HG03520 (cell line): ENCODE measurements at regions not wholly inside any gene's neighbourhood (a gene's known extent, or its start where the extent isn't known, plus 50 kb on each side); places are given as distances from the start of the nearest gene placed in this dataset.
"Not testable (repeated sequence)": the region's sequence is repeated elsewhere in the genome, so short reads cannot be mapped to it uniquely, and the experiment has no call there.

Source experiments
- ATAC-seq: cut with Tn5 transposase; IDR thresholded peaks from one replicate; pipeline ENCODE4 v1.9.1; 2021; ENCODE audit warnings: mild to moderate bottlenecking, moderate library complexity; ENCODE audit not compliant: unreplicated experiment

DNA sequence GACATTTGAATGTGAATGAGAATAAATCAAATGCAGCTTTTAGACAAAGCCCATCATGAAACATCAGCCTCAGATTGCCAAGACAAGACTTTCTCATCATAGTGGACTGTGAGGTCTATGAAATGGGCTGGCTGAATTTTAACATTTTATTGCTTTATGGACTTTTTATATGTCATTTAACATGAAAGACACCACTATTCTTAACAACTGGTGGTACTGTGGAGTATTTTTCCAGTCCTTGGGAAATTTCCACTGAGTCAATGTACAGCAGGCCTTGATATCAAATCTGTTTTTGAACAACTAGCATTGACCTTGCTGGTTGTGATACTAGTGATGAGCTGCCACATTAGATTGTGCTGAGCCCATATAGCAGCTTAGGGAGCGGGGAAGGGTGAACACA, 326.6 kb upstream of the CITED2 start:
- ATAC-seq, result no peak

DNA sequence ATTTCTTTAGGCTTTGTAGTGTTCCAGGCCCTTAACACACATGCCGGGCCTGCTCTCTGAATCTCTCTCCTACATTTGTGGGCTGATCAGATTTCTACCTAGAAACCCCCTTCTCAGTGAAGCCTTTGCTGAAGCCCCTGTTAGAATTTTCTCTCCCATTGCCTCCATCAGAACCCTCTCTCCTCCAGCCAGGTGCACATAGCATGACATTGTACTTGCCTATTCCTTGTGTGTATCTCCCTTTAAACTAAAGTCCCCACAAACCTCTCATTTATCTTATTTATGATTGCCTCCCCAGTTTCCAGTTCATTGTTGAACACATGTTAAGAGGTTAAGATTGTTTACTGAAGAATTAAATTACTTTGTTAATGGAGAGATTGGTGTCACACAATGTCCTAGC, 325.5 kb upstream of the CITED2 start:
- ATAC-seq, result no peak

DNA sequence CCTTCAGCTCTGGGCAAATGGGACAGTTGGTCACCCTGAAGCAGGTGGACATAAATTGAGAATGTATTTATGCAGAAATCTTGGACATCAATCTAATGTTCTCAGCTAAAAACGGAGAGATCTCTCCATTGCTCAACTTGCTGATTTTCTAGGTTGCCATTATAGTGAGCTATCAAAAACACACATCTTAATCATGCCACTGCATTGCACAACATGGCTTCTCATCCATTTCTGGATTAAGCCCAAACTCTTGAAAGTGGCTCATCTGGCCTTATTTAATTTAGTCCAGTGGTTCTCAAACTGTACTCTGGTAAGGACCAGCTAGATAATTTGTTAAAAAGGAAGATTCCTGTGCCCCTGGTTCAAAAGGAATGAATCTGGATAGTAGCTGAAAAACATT, 324.9 kb upstream of the CITED2 start:
- no peak for ATAC-seq

DNA sequence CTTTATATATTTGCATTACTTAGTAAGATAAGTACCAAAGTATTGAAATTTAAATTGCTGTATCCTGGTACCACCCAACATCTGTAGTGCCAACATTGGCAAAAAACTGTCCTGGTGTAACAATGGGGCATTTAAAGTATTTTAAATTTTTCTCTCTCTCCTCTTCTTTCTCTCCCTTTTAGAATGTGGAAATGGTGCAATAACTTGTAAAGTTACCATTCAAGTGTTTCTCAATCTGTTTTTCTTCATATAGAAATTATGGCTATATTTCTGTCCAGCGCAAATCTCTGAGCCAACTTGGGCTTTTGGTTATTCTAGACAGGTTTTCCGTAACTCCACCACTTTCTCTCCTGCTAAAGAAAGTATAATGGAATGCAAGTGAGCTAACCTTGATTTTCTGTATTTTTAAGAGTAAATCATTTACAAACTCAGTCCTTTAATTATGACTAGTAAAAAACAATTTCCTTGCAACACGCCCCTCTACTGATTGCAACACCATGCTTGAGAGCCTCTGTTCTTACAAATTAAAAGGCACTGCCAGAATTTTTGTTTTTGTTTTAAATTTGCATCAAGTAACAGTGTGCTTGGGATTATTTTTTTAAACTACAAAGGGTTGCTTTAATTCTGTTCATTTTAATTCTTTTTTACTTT, 324.2 kb upstream of the CITED2 start:
- no peak for ATAC-seq

DNA sequence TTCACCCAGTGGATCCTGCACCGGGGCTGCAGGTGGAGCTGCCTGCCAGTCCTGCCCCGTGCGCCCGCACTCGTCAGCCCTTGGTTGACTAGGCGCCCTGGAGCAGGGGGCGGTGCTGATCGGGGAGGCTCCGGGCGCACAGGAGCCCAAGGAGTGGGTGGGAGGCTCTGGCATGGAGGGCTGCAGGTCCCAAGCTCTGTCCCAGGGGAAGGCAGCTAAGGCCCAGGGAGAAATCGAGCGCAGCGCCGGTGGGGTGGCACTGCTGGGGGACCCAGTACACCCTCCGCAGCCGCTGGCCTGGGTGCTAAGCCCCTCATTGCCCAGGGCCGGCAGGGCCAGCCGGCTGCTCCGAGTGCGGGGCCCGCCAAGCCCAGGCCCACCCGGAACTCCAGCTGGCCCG, 323.4 kb upstream of the CITED2 start:
- ATAC-seq, result not testable (repeated sequence)

DNA sequence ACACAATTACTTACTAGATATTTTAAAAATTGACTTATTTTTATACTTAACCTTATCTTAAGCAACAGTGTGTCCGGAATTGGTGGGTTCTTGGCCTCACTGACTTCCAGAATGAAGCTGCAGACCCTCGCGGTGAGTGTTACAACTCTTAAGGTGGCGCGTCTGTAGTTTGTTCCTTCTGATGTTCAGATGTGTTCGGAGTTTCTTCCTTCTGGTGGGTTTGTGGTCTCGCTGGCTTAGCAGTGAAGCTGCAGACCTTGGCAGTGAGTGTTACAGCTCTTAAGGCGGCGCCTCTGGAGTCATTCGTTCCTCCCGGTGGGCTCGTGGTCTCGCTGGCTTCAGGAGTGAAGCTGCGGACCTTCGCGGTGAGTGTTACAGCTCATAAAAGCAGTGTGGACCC, 322.5 kb upstream of the CITED2 start:
- ATAC-seq, result not testable (repeated sequence)

DNA sequence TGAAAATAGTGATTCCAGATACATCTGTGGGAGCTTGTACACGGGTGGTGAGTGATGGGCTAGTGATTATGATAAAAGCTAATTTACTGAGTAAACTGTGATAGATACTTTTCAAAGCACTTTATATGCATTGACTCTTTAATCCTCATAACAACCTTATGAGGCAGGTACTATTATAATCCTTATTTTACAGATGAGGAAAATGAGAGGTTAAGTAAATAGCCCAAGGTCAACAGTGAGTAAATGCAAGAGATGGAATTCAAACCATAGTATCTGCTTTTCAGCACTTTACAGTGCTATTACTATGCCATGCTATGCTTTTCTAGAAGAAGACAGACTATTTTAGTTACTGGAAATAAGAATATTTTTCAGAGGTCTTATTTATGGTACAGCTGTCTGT, 320.9 kb upstream of the CITED2 start:
- ATAC-seq, result no peak

DNA sequence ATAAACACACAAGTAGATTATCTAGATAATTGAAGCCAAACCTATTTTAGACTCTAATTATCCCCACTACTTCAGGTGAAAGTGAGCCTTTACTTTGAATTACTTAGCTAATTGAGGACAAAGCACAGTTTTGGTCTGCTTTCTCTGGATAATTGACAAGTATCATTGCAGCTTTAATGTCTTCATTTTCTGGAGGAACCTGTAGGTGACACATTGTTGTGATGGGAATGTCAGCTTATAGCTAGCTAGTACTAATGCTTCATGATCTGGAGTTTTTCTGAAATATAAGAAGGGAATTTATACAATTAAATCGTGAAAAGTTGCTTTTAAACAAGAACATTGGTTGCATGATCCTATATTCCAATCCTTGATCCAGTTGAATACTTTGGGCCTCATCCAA, 319.3 kb upstream of the CITED2 start:
- ATAC-seq, result no peak

DNA sequence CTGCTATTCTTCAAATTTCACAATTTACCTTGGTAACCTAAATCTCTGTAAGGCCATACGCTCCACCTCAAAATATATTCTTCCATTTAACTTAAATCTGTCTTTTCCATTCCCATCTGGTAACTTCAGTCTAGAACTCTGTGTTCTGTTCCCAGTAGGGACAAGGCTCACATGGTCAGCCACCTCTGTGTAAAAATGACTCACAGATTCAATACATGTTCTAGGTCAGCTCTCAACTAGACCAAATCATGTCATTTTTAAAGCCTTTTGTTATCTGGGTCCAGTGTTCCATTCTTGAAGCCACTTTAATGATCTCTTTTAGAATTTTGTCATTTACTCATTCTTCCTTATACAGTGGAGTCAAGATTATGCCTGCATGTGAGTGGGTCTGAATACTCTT, 315.6 kb upstream of the CITED2 start:
- no peak for ATAC-seq

DNA sequence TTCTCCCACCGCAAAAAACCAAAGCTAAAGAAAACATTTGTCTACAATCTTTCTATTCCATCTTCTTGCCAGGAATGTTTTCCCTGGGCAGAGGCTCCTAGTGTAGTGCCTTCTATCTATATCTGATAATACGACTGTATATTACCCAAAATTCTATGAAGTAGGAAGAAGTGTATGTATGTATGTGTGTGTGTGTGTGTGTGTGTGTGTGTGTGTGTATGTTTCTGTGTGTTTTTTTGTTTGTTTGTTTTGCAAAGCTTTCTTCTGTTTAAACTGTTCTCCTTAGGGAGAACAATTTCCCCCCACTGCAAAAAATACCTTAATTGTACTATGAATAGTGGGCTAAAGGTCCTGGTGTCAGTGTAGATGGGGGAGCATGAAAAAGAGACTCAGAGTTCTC, 312.6 kb upstream of the CITED2 start:
- ATAC-seq, result no peak

DNA sequence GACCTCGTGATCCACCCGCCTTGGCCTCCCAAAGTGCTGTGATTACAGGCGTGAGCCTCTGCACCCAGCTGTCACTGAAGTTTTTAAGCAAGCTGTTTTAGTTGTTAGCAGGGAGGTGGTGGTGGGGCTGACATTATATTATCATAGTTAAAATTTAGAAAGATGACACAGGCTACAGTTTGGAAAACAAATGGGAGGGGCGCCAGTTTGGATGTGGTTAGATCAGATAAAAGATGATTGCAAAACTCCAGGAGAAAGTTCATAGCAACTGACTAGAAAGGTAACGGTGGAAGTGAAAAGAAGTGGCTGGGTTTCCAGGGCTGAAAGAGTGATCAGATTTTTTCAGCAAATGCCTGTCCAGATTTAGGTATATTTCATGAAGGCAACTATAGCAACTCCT, 311.9 kb upstream of the CITED2 start:
- no peak for ATAC-seq

DNA sequence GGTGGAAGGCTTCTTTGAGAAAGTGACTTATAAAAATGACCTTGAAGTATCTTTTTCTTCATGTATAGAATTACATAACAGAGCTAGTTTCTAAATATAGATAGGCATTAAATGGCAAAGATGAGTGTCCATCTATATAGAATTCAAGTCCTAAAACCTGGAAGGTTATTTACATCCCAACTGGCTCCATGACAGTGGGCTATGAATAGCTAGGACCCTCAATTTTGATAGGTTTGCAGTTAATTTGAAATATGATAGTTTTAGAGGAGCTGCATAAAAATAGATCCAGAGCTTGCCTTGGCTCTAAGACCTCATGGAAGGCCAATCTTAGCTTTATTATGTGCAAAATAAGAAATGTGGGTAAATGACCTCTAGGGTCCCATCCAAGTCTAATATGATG, 310.6 kb upstream of the CITED2 start:
- ATAC-seq, result no peak

DNA sequence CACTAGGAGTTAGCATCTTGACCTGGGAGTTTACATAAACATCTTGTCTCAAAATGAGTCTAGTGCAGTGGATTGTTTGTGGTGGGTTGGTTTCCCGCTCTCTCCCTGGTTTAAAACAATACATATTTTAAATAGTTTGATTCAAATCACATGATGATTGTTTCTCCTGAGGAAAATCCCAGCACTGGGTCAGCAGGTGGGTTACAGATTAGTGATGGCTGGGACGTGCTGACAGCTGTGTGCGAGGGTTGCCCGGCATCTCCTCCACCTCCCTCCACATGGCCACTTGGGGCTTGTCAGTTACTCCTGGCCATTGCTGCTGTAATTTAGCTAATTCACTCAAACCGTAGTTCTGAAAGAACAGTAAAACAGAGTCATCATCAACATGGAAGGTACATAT, 306.4 kb upstream of the CITED2 start:
- no peak for ATAC-seq

DNA sequence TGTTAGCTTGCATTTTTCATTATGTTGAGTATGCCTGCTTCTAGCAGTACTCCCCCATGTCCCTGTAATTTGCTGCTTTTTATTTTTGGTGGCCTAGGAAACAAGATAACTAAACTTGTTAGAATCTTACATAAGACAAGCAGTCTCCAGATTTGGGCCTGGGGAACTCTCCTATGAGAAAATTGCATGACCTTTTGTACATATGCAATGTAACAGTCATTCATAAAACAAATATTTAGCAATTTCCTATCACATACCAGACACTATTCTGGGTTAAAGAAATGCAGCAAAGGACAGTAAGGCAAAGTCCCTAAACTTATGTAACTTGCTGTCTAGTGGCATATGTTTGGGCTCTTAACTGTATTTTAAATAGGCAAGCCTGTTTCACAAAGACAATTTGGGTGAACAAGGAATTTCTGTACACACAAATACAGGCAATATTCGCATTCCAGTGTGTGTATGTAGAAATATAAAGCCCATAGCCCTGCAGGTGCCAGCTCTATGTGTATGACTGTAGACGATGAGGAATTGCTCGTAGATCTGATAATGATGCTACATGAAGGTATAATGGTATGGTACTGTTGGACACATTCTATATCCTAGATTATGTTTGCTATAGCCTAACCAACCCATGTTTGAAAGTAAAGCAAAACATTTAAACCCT, 305.2 kb upstream of the CITED2 start:
- ATAC-seq, result no peak

DNA sequence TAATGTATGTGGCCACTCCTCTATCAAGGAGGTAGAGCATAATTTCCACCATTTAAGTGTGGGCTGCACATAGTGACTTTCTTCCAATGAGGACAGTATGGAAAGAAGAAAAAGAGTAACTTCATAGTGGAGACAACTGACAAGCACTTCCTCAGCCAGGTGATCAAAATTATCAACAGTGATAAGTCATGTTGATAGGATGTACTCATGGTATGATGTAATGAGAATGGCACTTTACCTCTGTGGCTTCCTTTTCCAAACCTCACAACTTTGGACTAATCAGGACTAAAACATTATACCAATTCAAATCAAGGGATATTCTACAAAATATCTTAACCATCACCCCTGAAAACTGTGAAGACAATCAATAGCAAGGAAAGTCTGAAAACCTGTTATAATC, 302.3 kb upstream of the CITED2 start:
- no peak for ATAC-seq

DNA sequence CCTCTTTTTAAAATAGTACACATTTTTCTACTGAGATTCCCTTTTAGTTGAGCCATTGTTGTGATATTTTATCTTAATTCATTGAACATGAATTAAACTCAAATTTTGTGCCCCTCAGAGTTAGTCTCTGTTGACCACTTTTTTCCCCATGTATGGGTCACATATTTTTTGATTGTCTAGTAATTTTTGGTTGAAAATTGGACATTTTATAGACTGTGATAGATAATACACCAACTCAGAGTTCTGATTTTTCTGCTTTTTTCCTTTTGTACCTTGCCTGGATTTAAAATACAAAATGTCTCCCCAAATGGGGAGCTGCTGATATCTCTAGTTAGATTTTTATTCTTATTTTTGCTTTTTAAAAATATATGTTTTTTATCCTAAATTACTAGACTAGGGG, 291.8 kb upstream of the CITED2 start:
- no peak for ATAC-seq

DNA sequence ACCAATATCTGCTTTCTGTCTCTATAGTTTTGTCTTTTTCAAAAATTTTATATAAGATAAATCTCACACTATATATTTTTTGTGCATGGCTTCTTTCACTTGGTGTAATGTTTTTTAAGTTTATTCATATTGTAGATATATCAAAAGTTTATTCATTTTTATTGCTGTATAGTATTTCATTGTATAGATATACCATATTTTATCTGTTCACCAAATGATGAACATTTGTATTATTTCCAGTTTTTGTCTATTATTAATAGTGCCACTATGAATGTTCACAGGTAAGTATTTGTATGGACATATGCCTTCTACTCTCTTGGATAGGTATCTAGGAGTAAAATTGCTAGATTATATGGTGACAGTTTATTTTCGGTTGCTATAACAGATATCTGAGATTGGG, 289.5 kb upstream of the CITED2 start:
- ATAC-seq, result no peak

DNA sequence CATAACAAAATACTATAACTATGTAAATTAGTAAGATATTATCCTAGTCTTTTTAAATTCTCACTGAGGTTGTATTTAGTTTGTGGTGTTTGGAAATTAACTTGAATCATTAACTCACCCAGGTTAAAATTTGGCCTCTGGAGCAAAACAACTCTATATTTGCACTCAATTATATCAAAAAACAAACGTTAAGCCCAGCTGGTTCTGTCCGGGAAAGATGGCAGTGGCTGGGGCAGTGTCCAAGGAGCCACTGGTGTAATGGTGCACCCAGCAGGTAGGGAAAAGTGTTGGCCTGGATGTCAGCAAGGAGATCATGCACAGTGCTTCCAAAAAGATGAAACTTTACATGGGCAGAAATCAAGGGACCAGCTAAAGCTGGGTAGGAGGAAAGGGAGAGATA, 285.3 kb upstream of the CITED2 start:
- ATAC-seq, result no peak

DNA sequence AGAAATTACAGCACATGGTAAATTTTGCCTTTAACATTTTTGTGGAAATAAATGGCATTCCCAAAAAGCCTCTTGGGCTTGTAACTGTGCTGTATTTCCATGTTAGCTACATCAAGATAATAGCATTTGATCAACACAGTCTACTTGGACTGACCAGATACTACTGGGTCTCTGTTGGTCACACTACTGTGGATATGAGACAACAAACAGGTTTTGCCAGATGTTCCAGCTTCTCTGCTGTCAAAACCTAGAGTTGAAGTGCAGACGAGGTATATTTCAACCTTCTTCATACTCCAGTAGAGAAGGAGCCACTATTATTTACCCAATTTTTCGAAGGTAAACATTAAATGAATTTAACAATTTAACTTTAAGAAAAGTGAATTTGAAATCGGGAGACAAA, 284.7 kb upstream of the CITED2 start:
- no peak for ATAC-seq

DNA sequence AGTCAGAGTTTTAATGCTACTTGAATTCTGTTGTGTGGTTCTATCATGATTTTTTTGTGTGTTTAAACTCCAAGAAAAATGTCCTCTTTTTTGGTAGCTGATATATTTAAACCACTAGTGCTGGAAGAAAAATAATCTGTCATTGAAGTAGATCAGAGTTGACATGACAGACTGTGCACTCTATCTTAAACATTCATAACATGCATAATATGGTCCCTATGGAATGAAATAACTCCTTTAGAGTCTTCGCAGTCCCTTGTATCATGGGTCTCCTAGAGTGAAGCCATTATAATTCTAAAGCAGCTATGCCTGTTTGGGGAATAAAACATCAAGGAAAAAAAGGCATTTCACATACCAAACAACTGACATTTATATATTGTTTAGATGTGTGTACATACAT, 282.7 kb upstream of the CITED2 start:
- no peak for ATAC-seq

DNA sequence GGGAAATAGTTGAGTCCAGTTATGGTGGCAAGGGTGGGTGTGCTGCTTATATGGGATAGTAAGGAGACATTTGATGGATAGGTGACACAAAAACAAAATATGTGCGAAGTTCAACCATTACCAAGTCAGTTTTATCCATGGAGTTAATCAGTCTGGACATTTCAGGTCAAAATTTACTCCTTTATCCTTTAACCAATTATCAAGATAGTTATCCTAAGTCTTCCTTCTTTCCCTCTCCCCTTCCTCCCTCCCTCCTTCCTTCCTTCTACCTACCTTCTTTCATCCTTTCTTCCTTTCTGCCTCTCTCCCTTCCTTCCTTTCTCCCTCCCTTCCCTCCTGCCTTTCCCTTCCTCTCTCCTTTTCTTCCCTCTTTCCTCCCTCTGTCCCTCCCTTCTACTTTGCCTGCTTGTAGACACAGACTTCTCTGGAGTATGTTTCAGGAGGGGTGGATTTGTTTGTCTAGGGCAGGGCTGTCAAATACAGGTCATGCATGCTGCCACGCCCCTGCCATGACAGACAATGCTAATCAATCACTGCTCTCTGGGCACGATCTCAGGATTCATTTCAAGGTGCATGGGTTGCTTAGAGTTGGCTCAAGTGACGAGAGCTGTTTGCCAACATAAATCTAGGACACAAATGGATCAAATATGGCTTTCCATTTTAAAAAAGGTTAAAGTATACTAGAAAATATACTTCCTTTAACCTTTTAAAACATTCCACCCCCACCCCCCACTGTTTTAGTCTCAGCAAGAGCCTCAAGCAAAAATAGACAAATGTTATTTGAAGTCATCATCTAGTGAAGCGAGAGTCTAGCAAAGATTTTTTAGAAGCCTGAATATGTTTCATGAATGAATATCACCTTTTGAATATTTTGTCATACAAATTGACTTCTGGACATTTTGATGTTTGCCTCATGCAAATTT, 281.6 kb upstream of the CITED2 start:
- no peak for ATAC-seq
